ENCODE measurements at regions not wholly inside any gene's neighbourhood (a gene's known extent, or its start where the extent isn't known, plus 50 kb on each side); places are given as distances from the start of the nearest gene placed in this dataset.
A peak's percentile ranks its signal among the peaks of the same experiment; 100 is the strongest.
"Not testable (repeated sequence)": the region's sequence is repeated elsewhere in the genome, so short reads cannot be mapped to it uniquely, and the experiment has no call there.

- H3K27ac ChIP-seq (ENCODE audit: low read depth, low read length); H3K9ac ChIP-seq (ENCODE audit: low read depth, low read length); H3K4me3 ChIP-seq (ENCODE audit: low read length); H3K4me1 ChIP-seq (ENCODE audit: insufficient read depth, low read length); H3K36me3 ChIP-seq (ENCODE audit: insufficient read depth, low read length); H3K9me3 ChIP-seq (ENCODE audit: insufficient read depth, low read depth, low read length); H3K27me3 ChIP-seq (ENCODE audit: insufficient read depth, low read length): not testable (repeated sequence)
- WGBS: 90% methylated on average over 3 of the region's 3 CpGs
These were observed 81.4 kb upstream of the PITRM1 start for GRCh38 chr10:3253974-3254373.

GRCh38 chr10:3251172-3251571, 78.6 kb upstream of the PITRM1 start:
- Histone ChIP-seq H3K4me1 (ENCODE audit: insufficient read depth, low read length) (peaks cover 15% of the 10 kb centered on the region), H3K36me3 (ENCODE audit: insufficient read depth, low read length) (no peaks in the 10 kb centered on the region), H3K9ac (ENCODE audit: low read depth, low read length) (no peak overlapping the region), H3K27me3 (ENCODE audit: insufficient read depth, low read length) (no peaks in the 10 kb centered on the region), H3K9me3 (ENCODE audit: insufficient read depth, low read depth, low read length) (no peaks in the 10 kb centered on the region), H3K27ac (ENCODE audit: low read depth, low read length) (no peak overlapping the region), H3K4me3 (ENCODE audit: low read length) (no peak overlapping the region)
- 92% methylated on average over 10 of the region's 10 CpGs for WGBS

GRCh38 chr10:3249307-3249889, 76.8 kb upstream of the PITRM1 start:
- Histone ChIP-seq H3K4me1 (ENCODE audit: insufficient read depth, low read length) (peaks cover 15% of the 10 kb centered on the region), H3K27ac (ENCODE audit: low read depth, low read length) (peak overlapping the region; percentile 24; the same call in 1 of the 2 replicates), H3K36me3 (ENCODE audit: insufficient read depth, low read length) (no peaks in the 10 kb centered on the region), H3K4me3 (ENCODE audit: low read length) (no peak overlapping the region), H3K9ac (ENCODE audit: low read depth, low read length) (peak overlapping the region; percentile 18; the same call in 1 of the 2 replicates), H3K9me3 (ENCODE audit: insufficient read depth, low read depth, low read length) (no peaks in the 10 kb centered on the region), H3K27me3 (ENCODE audit: insufficient read depth, low read length) (no peaks in the 10 kb centered on the region)
- WGBS: 56% methylated on average over 4 of the region's 5 CpGs

- WGBS: 67% methylated on average over 6 of the region's 6 CpGs
- Histone ChIP-seq H3K27ac (ENCODE audit: low read depth, low read length) (peak overlapping the region; percentile 60; the same call in 1 of the 2 replicates), H3K36me3 (ENCODE audit: insufficient read depth, low read length) (no peaks in the 10 kb centered on the region), H3K9me3 (ENCODE audit: insufficient read depth, low read depth, low read length) (no peaks in the 10 kb centered on the region), H3K4me1 (ENCODE audit: insufficient read depth, low read length) (peaks cover 15% of the 10 kb centered on the region), H3K9ac (ENCODE audit: low read depth, low read length) (peak overlapping the region; percentile 18; the same call in 1 of the 2 replicates), H3K4me3 (ENCODE audit: low read length) (no peak overlapping the region), H3K27me3 (ENCODE audit: insufficient read depth, low read length) (no peaks in the 10 kb centered on the region)
These were observed 76.1 kb upstream of the PITRM1 start for GRCh38 chr10:3248526-3249306.

- H3K9ac ChIP-seq (ENCODE audit: low read depth, low read length): no peak overlapping the region
- no peaks in the 10 kb centered on the region for H3K9me3 ChIP-seq (ENCODE audit: insufficient read depth, low read depth, low read length)
- 94% methylated on average over 11 of the region's 11 CpGs for WGBS
- no peaks in the 10 kb centered on the region for H3K27me3 ChIP-seq (ENCODE audit: insufficient read depth, low read length)
- no peak overlapping the region for H3K4me3 ChIP-seq (ENCODE audit: low read length)
- no peak overlapping the region for H3K27ac ChIP-seq (ENCODE audit: low read depth, low read length)
- H3K36me3 ChIP-seq (ENCODE audit: insufficient read depth, low read length): no peaks in the 10 kb centered on the region
- peaks cover 15% of the 10 kb centered on the region for H3K4me1 ChIP-seq (ENCODE audit: insufficient read depth, low read length)
These were observed 72.8 kb upstream of the PITRM1 start for GRCh38 chr10:3245395-3245794.

GRCh38 chr10:3241967-3242650, 69.5 kb upstream of the PITRM1 start:
- WGBS: 91% methylated on average over 10 of the region's 10 CpGs
- H3K4me3 ChIP-seq (ENCODE audit: low read length): no peak overlapping the region
- no peaks in the 10 kb centered on the region for H3K4me1 ChIP-seq (ENCODE audit: insufficient read depth, low read length)
- H3K9ac ChIP-seq (ENCODE audit: low read depth, low read length): no peak overlapping the region
- H3K36me3 ChIP-seq (ENCODE audit: insufficient read depth, low read length): no peaks in the 10 kb centered on the region
- no peaks in the 10 kb centered on the region for H3K27me3 ChIP-seq (ENCODE audit: insufficient read depth, low read length)
- H3K27ac ChIP-seq (ENCODE audit: low read depth, low read length): no peak overlapping the region
- H3K9me3 ChIP-seq (ENCODE audit: insufficient read depth, low read depth, low read length): no peaks in the 10 kb centered on the region

- 93% methylated on average over 24 of the region's 24 CpGs for WGBS
- Histone ChIP-seq H3K4me1 (ENCODE audit: insufficient read depth, low read length) (no peaks in the 10 kb centered on the region), H3K9ac (ENCODE audit: low read depth, low read length) (no peak overlapping the region), H3K4me3 (ENCODE audit: low read length) (no peak overlapping the region), H3K9me3 (ENCODE audit: insufficient read depth, low read depth, low read length) (no peaks in the 10 kb centered on the region), H3K27ac (ENCODE audit: low read depth, low read length) (no peak overlapping the region), H3K36me3 (ENCODE audit: insufficient read depth, low read length) (no peaks in the 10 kb centered on the region), H3K27me3 (ENCODE audit: insufficient read depth, low read length) (no peaks in the 10 kb centered on the region)
These were observed 68.8 kb upstream of the PITRM1 start for GRCh38 chr10:3241274-3241921.

- WGBS: 83% methylated on average over 30 of the region's 30 CpGs
- H3K36me3 ChIP-seq (ENCODE audit: insufficient read depth, low read length): no peaks in the 10 kb centered on the region
These were observed 67.6 kb upstream of the PITRM1 start for GRCh38 chr10:3239920-3240894.

GRCh38 chr10:3239066-3239919, 66.7 kb upstream of the PITRM1 start:
- no peak overlapping the region for H3K27ac ChIP-seq (ENCODE audit: low read depth, low read length)
- no peak overlapping the region for H3K9ac ChIP-seq (ENCODE audit: low read depth, low read length)
- H3K4me1 ChIP-seq (ENCODE audit: insufficient read depth, low read length): no peaks in the 10 kb centered on the region
- WGBS: 46% methylated on average over 35 of the region's 35 CpGs
- H3K4me3 ChIP-seq (ENCODE audit: low read length): no peak overlapping the region
- H3K27me3 ChIP-seq (ENCODE audit: insufficient read depth, low read length): no peaks in the 10 kb centered on the region
- no peaks in the 10 kb centered on the region; the same call in 1 of the 2 replicates for H3K9me3 ChIP-seq (ENCODE audit: insufficient read depth, low read depth, low read length)
- H3K36me3 ChIP-seq (ENCODE audit: insufficient read depth, low read length): no peaks in the 10 kb centered on the region

More at GRCh38 chr10:3239920-3240894, 67.6 kb upstream of the PITRM1 start:
- no peak overlapping the region for H3K27ac ChIP-seq (ENCODE audit: low read depth, low read length)
- H3K4me1 ChIP-seq (ENCODE audit: insufficient read depth, low read length): no peaks in the 10 kb centered on the region
- H3K27me3 ChIP-seq (ENCODE audit: insufficient read depth, low read length): no peaks in the 10 kb centered on the region
- H3K4me3 ChIP-seq (ENCODE audit: low read length): no peak overlapping the region
- no peaks in the 10 kb centered on the region for H3K9me3 ChIP-seq (ENCODE audit: insufficient read depth, low read depth, low read length)
- no peak overlapping the region for H3K9ac ChIP-seq (ENCODE audit: low read depth, low read length)
